GM18873 (cell line): ENCODE measurements at regions not wholly inside any gene's neighbourhood (a gene's known extent, or its start where the extent isn't known, plus 50 kb on each side); places are given as distances from the start of the nearest gene placed in this dataset.
"Not testable (repeated sequence)": the region's sequence is repeated elsewhere in the genome, so short reads cannot be mapped to it uniquely, and the experiment has no call there.

Source experiments
- ATAC-seq: cut with Tn5 transposase; IDR thresholded peaks from one replicate; pipeline ENCODE4 v1.9.1; 2021; ENCODE audit warnings: mild to moderate bottlenecking, moderate library complexity, moderate number of reproducible peaks; ENCODE audit not compliant: unreplicated experiment, low FRiP score

DNA sequence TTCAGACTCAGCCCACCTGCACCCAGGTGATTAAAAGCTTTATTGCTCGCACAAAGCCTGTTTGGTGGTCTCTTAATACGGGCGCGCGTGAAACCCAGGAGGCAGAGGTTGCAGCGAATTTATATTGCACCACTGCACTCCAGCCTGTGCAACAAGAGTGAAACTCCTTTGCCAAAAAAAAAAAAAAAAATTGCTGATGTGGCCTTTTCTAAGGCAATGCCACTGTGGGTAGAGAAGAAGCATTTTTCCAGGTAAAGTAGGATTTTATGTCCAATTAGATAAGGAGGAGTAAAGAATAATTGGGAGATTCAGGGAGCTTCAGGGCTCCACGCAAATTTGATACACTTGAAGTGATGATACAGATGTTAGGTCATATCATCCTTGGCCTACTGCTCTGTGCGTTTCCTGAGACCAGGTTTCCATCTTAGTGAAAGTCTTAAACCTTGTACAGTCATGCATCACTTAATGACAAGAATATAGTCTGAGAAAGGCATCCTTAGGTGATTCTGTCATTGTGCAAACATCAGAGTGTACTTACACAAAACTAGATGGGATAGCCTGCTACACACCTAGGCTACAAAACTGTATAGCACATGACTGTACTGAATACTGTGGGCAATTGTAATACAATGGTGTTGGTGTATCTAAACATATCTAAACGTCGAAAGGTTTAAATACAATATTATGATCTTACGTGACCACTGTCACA lies 150.9 kb downstream of the SPRY2 start:
- ATAC-seq = no peak

GRCh38 chr13:80180740-80181355 lies 160.1 kb downstream of the SPRY2 start:
- no peak for ATAC-seq

GRCh38 chr13:80177327-80177726 lies 163.6 kb downstream of the SPRY2 start:
- ATAC-seq = no peak

- no peak for ATAC-seq
Observed at GRCh38 chr13:80173224-80173623, 167.7 kb downstream of the SPRY2 start.

GRCh38 chr13:80171096-80171495 lies 169.8 kb downstream of the SPRY2 start:
- ATAC-seq = no peak

GRCh38 chr13:80168089-80168850 lies 172.7 kb downstream of the SPRY2 start:
- ATAC-seq = no peak

GRCh38 chr13:80166352-80166751 lies 174.6 kb downstream of the SPRY2 start:
- ATAC-seq = no peak

- ATAC-seq = no peak
Observed at GRCh38 chr13:80164462-80164861, 176.5 kb downstream of the SPRY2 start.

- ATAC-seq = no peak
Observed at GRCh38 chr13:80161896-80162295, 179.0 kb downstream of the SPRY2 start.

GRCh38 chr13:80161219-80161618 lies 179.7 kb downstream of the SPRY2 start:
- ATAC-seq = no peak

DNA sequence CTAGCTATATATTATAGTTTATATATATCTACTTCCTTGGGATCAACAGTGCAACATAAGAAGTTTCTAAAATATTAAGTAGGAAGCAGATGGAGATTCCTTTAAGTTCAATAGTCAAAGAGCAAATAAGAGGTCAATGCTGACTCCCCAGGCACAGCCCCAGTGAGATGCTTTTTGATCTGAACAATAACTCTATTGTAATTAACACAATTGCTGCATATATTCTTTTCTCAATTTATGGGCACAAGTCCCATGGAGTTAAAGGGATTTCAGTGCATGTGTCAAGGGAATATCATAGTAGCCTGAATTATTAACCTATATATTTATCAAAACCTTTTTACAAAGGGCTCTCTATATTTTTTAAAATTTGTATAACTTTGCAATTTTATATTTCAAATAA lies 180.8 kb downstream of the SPRY2 start:
- no peak for ATAC-seq

DNA sequence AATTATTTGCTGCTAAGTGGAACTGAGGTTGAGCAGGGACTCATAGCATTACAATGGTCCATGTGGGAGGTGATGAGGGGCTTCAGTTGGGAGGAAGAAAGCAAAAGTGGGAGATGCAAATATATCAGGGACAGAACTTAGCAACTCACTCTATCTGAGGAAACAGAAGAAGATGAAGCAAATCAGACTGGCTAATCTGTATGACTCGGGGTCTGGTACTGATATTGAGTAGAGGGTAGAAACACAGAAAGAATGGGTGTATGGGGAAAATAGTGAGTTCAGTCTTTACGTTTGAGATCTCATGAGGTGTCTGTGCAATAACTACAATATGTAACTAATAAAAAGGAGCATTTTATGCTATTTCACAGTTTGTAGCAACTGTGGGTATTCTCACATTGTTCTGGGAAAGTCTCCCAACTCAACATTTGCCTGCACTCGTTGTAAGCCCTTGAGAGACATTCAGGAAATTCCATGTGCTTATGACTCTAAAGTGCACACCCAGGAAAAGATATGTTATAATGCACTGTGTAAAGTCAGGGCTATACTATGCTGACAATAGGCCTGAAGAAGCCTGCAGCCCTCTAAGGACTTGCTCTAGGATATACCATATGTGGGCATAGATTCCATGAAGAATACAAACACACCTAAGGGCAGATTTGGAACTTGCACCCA lies 183.5 kb downstream of the SPRY2 start:
- ATAC-seq = no peak

- not testable (repeated sequence) for ATAC-seq
Observed at GRCh38 chr13:80152142-80152541, 188.8 kb downstream of the SPRY2 start.

DNA sequence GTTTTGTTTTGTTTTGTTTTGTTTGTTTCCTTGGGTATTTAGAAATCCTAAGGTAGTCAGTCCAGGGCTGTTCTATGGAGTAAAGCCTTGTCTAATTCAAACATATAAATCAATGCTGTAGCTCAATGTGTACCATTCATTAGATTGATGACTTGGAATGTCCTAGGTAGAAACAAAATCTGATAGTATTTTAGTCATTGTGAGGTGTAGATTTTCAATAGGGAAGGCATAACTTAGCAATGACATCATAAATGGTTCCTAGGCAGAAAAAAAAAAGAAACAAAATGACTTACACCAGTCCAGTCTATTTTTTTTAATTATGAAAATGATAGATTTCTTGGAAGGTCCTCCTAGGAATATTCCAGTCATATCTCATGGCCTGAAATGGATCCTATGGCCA lies 189.9 kb downstream of the SPRY2 start:
- no peak for ATAC-seq

DNA sequence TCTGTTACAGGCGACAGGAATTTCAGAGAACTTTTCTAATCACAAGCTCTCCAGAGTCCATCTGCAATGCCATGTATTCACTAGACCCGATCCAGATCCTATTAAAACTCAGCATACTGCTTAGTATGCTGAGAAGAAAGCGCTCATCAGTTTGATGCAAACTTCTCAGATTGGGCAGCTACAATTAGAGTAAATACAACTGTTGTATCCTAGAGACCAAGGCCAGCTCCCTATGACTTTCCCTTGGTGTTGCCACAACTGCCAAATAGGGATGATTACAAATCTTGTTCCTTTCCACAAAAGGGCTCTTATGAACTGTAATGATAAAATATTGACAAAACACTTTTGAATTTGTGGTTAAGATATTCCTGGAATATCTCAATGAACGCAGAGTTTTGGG lies 191.2 kb downstream of the SPRY2 start:
- no peak for ATAC-seq

DNA sequence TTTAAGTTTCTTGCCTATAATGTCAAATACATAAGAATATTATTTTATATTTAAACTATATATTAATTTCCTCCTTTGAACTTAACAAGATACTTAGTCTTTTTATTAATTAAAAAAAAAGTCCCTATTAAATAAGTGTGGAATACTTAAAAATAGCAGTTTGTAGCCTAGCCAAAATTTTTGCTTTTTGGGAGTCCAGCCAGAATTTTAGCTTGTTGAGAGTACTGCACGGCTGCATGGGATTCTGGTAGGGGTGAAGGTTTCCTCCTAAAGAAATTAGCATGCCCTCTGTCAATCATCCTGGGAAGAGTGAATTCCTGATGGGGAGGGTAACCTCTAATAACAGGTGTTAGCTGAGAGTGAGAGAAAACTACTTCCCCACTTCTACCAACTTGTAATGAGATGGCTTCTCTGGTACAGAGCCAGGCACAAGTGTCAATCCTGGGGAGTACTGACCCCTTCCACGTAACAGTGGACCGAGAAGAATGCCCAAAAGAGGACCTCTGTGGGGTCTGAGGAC lies 195.7 kb downstream of the SPRY2 start:
- ATAC-seq = no peak

- no peak for ATAC-seq
Observed at GRCh38 chr13:80144493-80144892, 196.4 kb downstream of the SPRY2 start.

DNA sequence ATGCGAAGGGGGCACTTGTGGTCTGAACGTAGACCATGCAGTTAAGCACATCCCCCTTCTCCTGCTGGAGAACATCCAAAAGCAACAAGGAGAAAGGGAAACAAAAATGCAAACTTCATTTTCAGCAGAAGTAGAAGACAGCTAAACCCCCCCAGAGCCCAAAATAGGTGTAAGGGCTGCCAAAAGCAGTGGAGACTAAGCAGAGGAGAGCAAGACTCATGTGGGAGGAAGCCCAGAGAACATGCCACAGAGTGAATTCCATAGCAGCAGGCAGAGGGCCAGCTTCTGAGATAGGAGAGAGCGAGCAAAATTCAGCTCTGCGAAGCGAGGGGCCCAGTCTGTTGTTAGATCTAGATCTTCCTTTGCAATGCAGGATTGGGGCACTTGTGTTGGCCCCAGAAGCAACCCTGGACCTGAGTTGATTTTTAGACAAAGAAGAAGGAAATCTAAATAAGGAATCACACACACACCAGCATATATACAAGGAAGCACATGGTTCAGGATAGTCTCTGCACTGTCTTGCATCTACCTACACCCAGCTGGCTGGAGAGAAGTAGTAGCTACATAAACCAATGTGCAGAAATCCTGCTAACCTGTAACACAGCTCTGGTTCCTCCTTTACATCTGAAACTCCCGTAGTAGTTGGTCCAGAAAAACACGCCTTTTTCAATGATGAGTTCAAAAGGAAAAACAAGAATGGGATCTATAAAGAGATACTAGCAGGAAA lies 199.6 kb downstream of the SPRY2 start:
- ATAC-seq = no peak

GRCh38 chr13:80140685-80141084 lies 200.2 kb downstream of the SPRY2 start:
- no peak for ATAC-seq

- ATAC-seq = no peak
Observed at GRCh38 chr13:80139196-80139595, 201.7 kb downstream of the SPRY2 start.
